Mesendoderm (in vitro differentiated cells): ENCODE measurements at regions not wholly inside any gene's neighbourhood (a gene's known extent, or its start where the extent isn't known, plus 50 kb on each side); places are given as distances from the start of the nearest gene placed in this dataset.

ENCODE experiments used
- DNase-seq: peaks from one replicate; pipeline ENCODE4 v3.0.0; 2013
- H2AK5ac ChIP-seq: 2 replicates; pipeline ENCODE4 v1.6.1; 2013; ENCODE audit warnings: low read length, inconsistent platforms
- H2BK120ac ChIP-seq: 2 replicates; pipeline ENCODE4 v1.6.1; 2013; ENCODE audit warnings: low read depth, mild to moderate bottlenecking, low read length, moderate library complexity, mixed read lengths
- H2BK15ac ChIP-seq: replicated peaks from 2 replicates; pipeline ENCODE4 v1.6.1; 2013; ENCODE audit warnings: low read depth, mild to moderate bottlenecking, moderate library complexity
- H2BK5ac ChIP-seq: 2 replicates; pipeline ENCODE4 v1.6.1; 2013; ENCODE audit warnings: low read length, inconsistent platforms
- H3K18ac ChIP-seq: 2 replicates; pipeline ENCODE4 v1.6.1; 2013; ENCODE audit warnings: mild to moderate bottlenecking, low read length, mixed read lengths
- H3K23ac ChIP-seq: one replicate; pipeline ENCODE4 v1.6.1; 2013; ENCODE audit warnings: low read length
- H3K27ac ChIP-seq: 2 replicates; pipeline ENCODE4 v1.5.1; 2013; ENCODE audit warnings: low read depth, mild to moderate bottlenecking, inconsistent platforms, low read length, moderate library complexity
- H3K27me3 ChIP-seq: 2 replicates; pipeline ENCODE4 v1.6.1; 2013; ENCODE audit warnings: low read length, control low read depth, mild to moderate bottlenecking, inconsistent platforms; ENCODE audit not compliant: insufficient read depth, poor library complexity
- H3K36me3 ChIP-seq: 2 replicates; pipeline ENCODE4 v1.6.1; 2013; ENCODE audit warnings: low read length, inconsistent platforms; ENCODE audit not compliant: control insufficient read depth, insufficient read depth
- H3K4ac ChIP-seq: one replicate; pipeline ENCODE4 v1.6.1; 2013; ENCODE audit warnings: low read depth, mild to moderate bottlenecking, low read length, moderate library complexity
- H3K4me1 ChIP-seq: 2 replicates; pipeline ENCODE4 v1.6.1; 2013; ENCODE audit warnings: low read depth, low read length, inconsistent platforms; ENCODE audit not compliant: control insufficient read depth
- H3K4me2 ChIP-seq: 2 replicates; pipeline ENCODE4 v1.6.1; 2013; ENCODE audit warnings: low read length
- H3K4me3 ChIP-seq: 2 replicates; pipeline ENCODE4 v1.5.1; 2013; ENCODE audit warnings: mild to moderate bottlenecking, low read length
- H3K56ac ChIP-seq: one replicate; pipeline ENCODE4 v1.6.1; 2013; ENCODE audit warnings: low read length
- H3K79me1 ChIP-seq: 2 replicates; pipeline ENCODE4 v1.6.1; 2013; ENCODE audit warnings: low read length, inconsistent platforms
- H3K79me2 ChIP-seq: 2 replicates; pipeline ENCODE4 v1.6.1; 2013; ENCODE audit warnings: mild to moderate bottlenecking, low read length; ENCODE audit not compliant: control insufficient read depth, insufficient read depth
- H3K9ac ChIP-seq: 2 replicates; pipeline ENCODE4 v1.6.1; 2013; ENCODE audit warnings: low read length, inconsistent platforms
- H4K5ac ChIP-seq: one replicate; pipeline ENCODE4 v1.6.1; 2013; ENCODE audit warnings: low read length
- H4K8ac ChIP-seq: one replicate; pipeline ENCODE4 v1.6.1; 2013; ENCODE audit warnings: low read depth, mild to moderate bottlenecking, control low read depth, low read length, moderate library complexity
- WGBS: extraction: QIAGEN DNeasy Blood & Tissue Kit; methylation state at CpG from one replicate; pipeline ENCODE4 v1.1.7; 2013; ENCODE audit warnings: low lambda C conversion rate, missing lambda C conversion rate; ENCODE audit not compliant: insufficient coverage; ENCODE audit errors: extremely low coverage; 5-methylcytosine and 5-hydroxymethylcytosine counted together

DNA sequence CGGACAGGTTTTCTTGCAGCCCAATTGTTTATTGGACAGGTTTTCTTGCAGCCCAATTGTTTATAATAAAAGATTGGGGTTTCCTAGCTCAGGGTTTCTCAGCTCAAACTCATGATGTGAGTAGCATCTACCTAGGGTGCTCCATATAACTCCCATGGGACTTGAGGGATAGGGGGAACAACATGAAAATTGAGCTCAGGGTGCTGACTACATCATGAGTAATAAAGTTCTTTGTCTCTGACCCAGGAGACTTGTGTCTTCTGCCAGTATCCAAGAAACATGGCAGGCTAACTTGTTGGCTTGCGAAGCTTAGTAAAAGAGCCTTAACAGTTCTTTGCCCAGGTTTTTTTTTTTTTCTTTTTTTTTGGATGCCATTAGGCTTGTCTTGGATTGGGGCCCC lies 59.2 kb upstream of the MYCBP2 start:
- Histone ChIP-seq H3K4me3 (no peak overlapping the region), H2AK5ac (no peak overlapping the region), H3K27ac (no peak overlapping the region), H3K23ac (no peak overlapping the region), H3K18ac (no peak overlapping the region), H3K9ac (no peak overlapping the region), H3K36me3 (no peaks in the 10 kb centered on the region), H4K8ac (no peak overlapping the region), H3K27me3 (no peaks in the 10 kb centered on the region), H3K4me2 (no peak overlapping the region), H2BK5ac (no peak overlapping the region), H3K56ac (no peak overlapping the region), H2BK120ac (no peak overlapping the region), H3K4ac (no peak overlapping the region), H3K79me1 (no peaks in the 10 kb centered on the region), H2BK15ac (no peak overlapping the region), H4K5ac (no peak overlapping the region), H3K4me1 (no peaks in the 10 kb centered on the region), H3K79me2 (no peaks in the 10 kb centered on the region)
- DNase-seq = no peak
- WGBS = no CpG with 5 or more reads among the region's 2 CpGs

DNA sequence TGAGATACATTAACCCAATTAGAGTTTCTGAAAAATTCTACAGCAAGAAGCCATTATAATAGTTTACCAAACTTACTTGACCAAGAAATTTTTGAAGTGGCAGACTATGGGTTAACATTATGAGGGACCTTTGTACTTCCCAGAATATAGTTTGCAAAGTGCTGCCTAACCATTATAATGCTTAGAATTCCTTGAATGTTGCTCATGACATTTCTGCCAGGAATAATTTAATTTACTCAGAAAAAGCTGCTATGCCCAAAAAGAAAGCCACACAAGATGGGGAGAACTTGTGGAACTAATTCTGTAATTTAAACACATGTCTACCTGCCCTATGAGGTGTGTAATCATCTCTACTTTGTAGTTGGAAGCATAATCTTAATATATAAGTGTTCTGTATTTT lies 58.1 kb upstream of the MYCBP2 start:
- Histone ChIP-seq H3K36me3 (no peaks in the 10 kb centered on the region), H3K4me1 (no peaks in the 10 kb centered on the region), H3K4ac (no peak overlapping the region), H3K4me2 (no peak overlapping the region), H2BK5ac (no peak overlapping the region), H3K4me3 (no peak overlapping the region), H3K79me1 (no peaks in the 10 kb centered on the region), H2AK5ac (no peak overlapping the region), H3K56ac (no peak overlapping the region), H2BK120ac (no peak overlapping the region), H3K27me3 (no peaks in the 10 kb centered on the region), H4K8ac (no peak overlapping the region), H2BK15ac (no peak overlapping the region), H3K27ac (no peak overlapping the region), H3K9ac (no peak overlapping the region), H3K79me2 (no peaks in the 10 kb centered on the region), H3K23ac (no peak overlapping the region), H4K5ac (no peak overlapping the region), H3K18ac (no peak overlapping the region)
- DNase-seq = no peak

DNA sequence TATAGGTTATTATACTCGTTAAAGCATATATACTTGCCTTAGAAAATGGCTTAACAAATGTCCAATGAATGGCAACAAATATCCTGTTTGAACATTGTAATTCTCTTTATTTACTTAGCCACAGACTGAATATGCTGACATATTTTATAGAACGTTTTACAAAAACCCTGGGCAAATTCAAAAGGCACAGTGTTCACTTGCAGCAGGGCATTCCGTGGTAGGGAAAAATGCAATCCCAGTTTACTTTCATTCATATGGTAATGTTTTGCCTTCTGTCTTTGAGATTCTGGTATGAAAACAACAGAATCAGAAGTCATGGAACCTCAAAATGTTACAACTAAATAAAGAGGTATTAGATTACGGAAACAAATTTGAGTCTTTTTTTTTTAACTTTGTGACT lies 56.2 kb upstream of the MYCBP2 start:
- no peak overlapping the region for H3K4me2 ChIP-seq
- no CpG with 5 or more reads among the region's 4 CpGs for WGBS
- no peak overlapping the region for H3K56ac ChIP-seq
- no peak overlapping the region for H3K18ac ChIP-seq
- no peaks in the 10 kb centered on the region for H3K4me1 ChIP-seq
- DNase-seq = no peak
- no peaks in the 10 kb centered on the region for H3K36me3 ChIP-seq
- no peak overlapping the region for H3K9ac ChIP-seq
- no peak overlapping the region for H3K27ac ChIP-seq
- H3K4me3 ChIP-seq = no peak overlapping the region
- no peaks in the 10 kb centered on the region for H3K79me2 ChIP-seq
- H2BK5ac ChIP-seq = no peak overlapping the region
- no peak overlapping the region for H4K8ac ChIP-seq
- H2AK5ac ChIP-seq = no peak overlapping the region
- no peaks in the 10 kb centered on the region for H3K79me1 ChIP-seq
- H3K4ac ChIP-seq = no peak overlapping the region
- H2BK120ac ChIP-seq = no peak overlapping the region
- no peaks in the 10 kb centered on the region for H3K27me3 ChIP-seq
- no peak overlapping the region for H4K5ac ChIP-seq
- H3K23ac ChIP-seq = no peak overlapping the region
- H2BK15ac ChIP-seq = no peak overlapping the region

DNA sequence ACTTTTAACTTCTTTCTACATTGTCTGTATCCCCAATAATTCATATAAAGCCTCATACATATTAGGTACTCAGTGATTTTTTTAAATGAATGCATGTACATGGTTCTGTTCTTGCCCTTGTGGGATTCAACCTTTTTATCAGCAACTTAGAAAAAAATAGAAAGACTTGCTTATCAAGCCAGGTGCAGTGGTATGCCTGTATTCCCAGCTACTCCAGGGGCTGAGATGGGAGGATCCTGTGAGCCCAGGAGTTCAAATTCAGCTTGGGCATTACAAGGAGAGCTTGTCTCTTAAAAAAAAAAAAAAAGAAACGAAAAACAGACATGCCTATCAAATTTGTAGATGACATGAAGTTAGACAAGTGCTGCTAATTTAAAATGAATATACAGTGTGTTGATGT lies 54.2 kb upstream of the MYCBP2 start:
- H3K36me3 ChIP-seq = no peaks in the 10 kb centered on the region
- H3K27ac ChIP-seq = no peak overlapping the region
- no peak for DNase-seq
- H3K18ac ChIP-seq = no peak overlapping the region
- H3K56ac ChIP-seq = no peak overlapping the region
- H2AK5ac ChIP-seq = no peak overlapping the region
- H3K9ac ChIP-seq = no peak overlapping the region
- no peaks in the 10 kb centered on the region for H3K27me3 ChIP-seq
- H3K4me3 ChIP-seq = no peak overlapping the region
- no peak overlapping the region for H2BK15ac ChIP-seq
- H3K4me1 ChIP-seq = no peaks in the 10 kb centered on the region
- WGBS = no CpG with 5 or more reads among the region's 1 CpG
- no peak overlapping the region for H2BK5ac ChIP-seq
- no peak overlapping the region for H2BK120ac ChIP-seq
- H4K8ac ChIP-seq = no peak overlapping the region
- no peak overlapping the region for H3K23ac ChIP-seq
- H3K79me1 ChIP-seq = no peaks in the 10 kb centered on the region
- H4K5ac ChIP-seq = no peak overlapping the region
- no peak overlapping the region for H3K4ac ChIP-seq
- H3K4me2 ChIP-seq = no peak overlapping the region
- no peaks in the 10 kb centered on the region for H3K79me2 ChIP-seq

DNA sequence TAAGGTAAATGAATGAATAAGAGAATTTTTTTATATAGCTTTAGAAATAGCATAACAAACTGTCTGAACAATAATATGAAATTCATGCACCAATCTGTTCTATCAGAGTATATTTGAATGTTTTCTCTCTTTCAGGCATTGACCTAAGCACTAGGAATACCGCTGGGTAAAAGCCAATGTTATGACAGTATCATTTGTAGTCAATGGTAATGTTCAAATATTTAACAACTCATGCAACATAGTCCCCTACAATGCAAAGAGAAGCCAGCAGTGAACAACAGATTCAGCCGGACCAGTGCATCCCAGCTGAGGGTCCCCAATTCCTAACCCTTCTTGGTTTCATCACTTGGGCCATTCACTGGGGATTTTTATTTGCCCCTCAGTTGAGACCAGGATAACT lies 52.6 kb upstream of the MYCBP2 start:
- Histone ChIP-seq H4K8ac (no peak overlapping the region), H3K36me3 (no peaks in the 10 kb centered on the region), H3K27ac (no peak overlapping the region), H3K56ac (no peak overlapping the region), H3K27me3 (no peaks in the 10 kb centered on the region), H2BK15ac (no peak overlapping the region), H3K9ac (no peak overlapping the region), H3K18ac (no peak overlapping the region), H3K4me1 (no peaks in the 10 kb centered on the region), H3K79me2 (no peaks in the 10 kb centered on the region), H3K23ac (no peak overlapping the region), H4K5ac (no peak overlapping the region), H2AK5ac (no peak overlapping the region), H3K4me3 (no peak overlapping the region), H3K4me2 (no peak overlapping the region), H2BK5ac (no peak overlapping the region), H3K4ac (no peak overlapping the region), H2BK120ac (no peak overlapping the region), H3K79me1 (no peaks in the 10 kb centered on the region)
- no CpG with 5 or more reads among the region's 2 CpGs for WGBS
- DNase-seq = no peak

DNA sequence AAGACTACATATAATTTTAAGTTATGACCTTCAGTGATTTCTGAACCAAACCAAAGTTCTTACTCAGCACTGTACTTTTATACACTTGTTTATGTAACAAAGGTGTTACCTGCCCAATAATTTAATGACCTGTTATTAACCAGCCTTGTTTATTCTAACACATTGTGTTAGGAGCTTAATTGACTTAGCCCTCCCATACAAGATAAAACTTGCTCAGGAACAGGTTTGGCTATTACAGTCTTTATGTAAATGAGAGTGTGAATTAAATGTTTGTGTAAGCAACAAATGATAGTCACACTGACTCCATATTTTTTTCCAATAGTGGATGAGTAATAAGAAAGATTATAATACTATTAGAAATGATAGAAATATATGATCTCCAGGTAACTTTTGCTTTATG lies 51.8 kb upstream of the MYCBP2 start:
- Histone ChIP-seq H3K18ac (no peak overlapping the region), H3K56ac (no peak overlapping the region)

More for the DNA sequence above, 51.8 kb upstream of the MYCBP2 start:
- H2AK5ac ChIP-seq = no peak overlapping the region
- no peak overlapping the region for H2BK120ac ChIP-seq
- H3K4me2 ChIP-seq = no peak overlapping the region
- no peak overlapping the region for H3K9ac ChIP-seq
- no peak overlapping the region for H3K23ac ChIP-seq
- H2BK5ac ChIP-seq = no peak overlapping the region
- no peak overlapping the region for H4K8ac ChIP-seq
- H3K27me3 ChIP-seq = no peaks in the 10 kb centered on the region
- no peak for DNase-seq
- no peaks in the 10 kb centered on the region for H3K4me1 ChIP-seq
- H3K4me3 ChIP-seq = no peak overlapping the region
- H3K79me2 ChIP-seq = no peaks in the 10 kb centered on the region
- no peak overlapping the region for H4K5ac ChIP-seq
- H3K79me1 ChIP-seq = no peaks in the 10 kb centered on the region
- H3K27ac ChIP-seq = no peak overlapping the region
- no peaks in the 10 kb centered on the region for H3K36me3 ChIP-seq
- H3K4ac ChIP-seq = no peak overlapping the region
- no peak overlapping the region for H2BK15ac ChIP-seq
